K562 (cell line): ENCODE measurements at regions not wholly inside any gene's neighbourhood (a gene's known extent, or its start where the extent isn't known, plus 50 kb on each side); places are given as distances from the start of the nearest gene placed in this dataset.

ENCODE experiments used
- BCLAF1 ChIP-seq, 2 experiments: fragments of 450-650 bp in 1 of 2; IDR thresholded peaks; 2 replicates each; pipeline ENCODE4 v1.6.1; 2011 to 2017; ENCODE audit warnings: low read depth in 2 of 2, antibody characterized with exemption in 1 of 2, borderline replicate concordance in 1 of 2, low read length in 1 of 2, mild to moderate bottlenecking in 1 of 2, mixed read lengths in 1 of 2; ENCODE audit not compliant: control insufficient read depth in 1 of 2
- ELF2 ChIP-seq: fragments of 250-450 bp; sonication (Bioruptor Pico); IDR thresholded peaks from 2 replicates; pipeline ENCODE4 v1.5.0; 2021; ENCODE audit warnings: mild to moderate bottlenecking
- FIP1L1 ChIP-seq: fragments of 200-400 bp; formaldehyde crosslinking; IDR thresholded peaks from 2 replicates; pipeline ENCODE4 v1.6.1; 2018; ENCODE audit warnings: mild to moderate bottlenecking, low read depth, low read length; ENCODE audit not compliant: poor library complexity, severe bottlenecking
- IFI16 ChIP-seq: fragments of 250-450 bp; sonication (Bioruptor Pico); IDR thresholded peaks from 2 replicates; pipeline ENCODE4 v2.1.2; 2022; ENCODE audit warnings: mild to moderate bottlenecking, inconsistent platforms
- IRF1 ChIP-seq: sonication (generic); formaldehyde crosslinking; IDR thresholded peaks from 2 replicates; pipeline ENCODE4 v1.8.0; 2022; ENCODE audit warnings: missing genetic modification reagents, mild to moderate bottlenecking, borderline replicate concordance
- MYC ChIP-seq, 2 experiments: fragments of 250-450 bp in 1 of 2; sonication (Bioruptor Pico) in 1 of 2; IDR thresholded peaks; 2 replicates each; pipeline versions ENCODE4 v1.5.1 to v1.6.1; 2012 to 2021; ENCODE audit warnings: low read depth in 2 of 2, borderline replicate concordance in 1 of 2, improper control_type of control experiment in 1 of 2, low read length in 1 of 2, mild to moderate bottlenecking in 1 of 2, moderate library complexity in 1 of 2
- NCOA2 ChIP-seq, 2 experiments: fragments of 450-650 bp; IDR thresholded peaks; 2 replicates each; pipeline ENCODE4 v1.6.1; 2018; ENCODE audit warnings: mild to moderate bottlenecking in 2 of 2, moderate library complexity in 1 of 2; ENCODE audit not compliant: partially characterized antibody in 2 of 2
- NR0B1 ChIP-seq: fragments of 450-650 bp; IDR thresholded peaks from one replicate; pipeline ENCODE4 v1.6.1; 2018; ENCODE audit warnings: mild to moderate bottlenecking, moderate library complexity; ENCODE audit not compliant: partially characterized antibody
- NR3C1 ChIP-seq: sonication (generic); formaldehyde crosslinking; IDR thresholded peaks from 2 replicates; pipeline ENCODE4 v1.8.1; 2022; ENCODE audit warnings: missing genetic modification reagents
- POLR2AphosphoS5 ChIP-seq: IDR thresholded peaks from 2 replicates; pipeline ENCODE4 v1.6.1; 2011; ENCODE audit warnings: mild to moderate bottlenecking, low read depth, low read length, moderate library complexity; ENCODE audit not compliant: control insufficient read depth, insufficient read depth
- RAD21 ChIP-seq, 2 experiments: fragments of 250-450 bp in 1 of 2; fragments of 450-650 bp in 1 of 2; sonication (Bioruptor Pico) in 1 of 2; formaldehyde crosslinking in 1 of 2; IDR thresholded peaks in 1 of 2; conservative IDR thresholded peaks in 1 of 2; 2 replicates each; pipeline versions ENCODE4 v1.4.0 to v1.8.0; 2020 to 2022; ENCODE audit warnings: mild to moderate bottlenecking in 2 of 2, moderate library complexity in 1 of 2
- RBBP5 ChIP-seq: fragments of 200-600 bp; sonication (generic); IDR thresholded peaks from 2 replicates; pipeline ENCODE4 v1.6.1; 2012; ENCODE audit warnings: borderline replicate concordance, mild to moderate bottlenecking, low read length, control low read depth, inconsistent platforms; ENCODE audit not compliant: insufficient read depth, poor library complexity, severe bottlenecking
- SIN3B ChIP-seq: fragments of 450-650 bp; IDR thresholded peaks from 2 replicates; pipeline ENCODE4 v1.6.1; 2017; ENCODE audit warnings: low read depth, mild to moderate bottlenecking, moderate library complexity
- SMARCA4 ChIP-seq: fragments of 450-650 bp; IDR thresholded peaks from 2 replicates; pipeline ENCODE4 v1.6.1; 2016
- ZBED1 ChIP-seq: IDR thresholded peaks from 2 replicates; pipeline ENCODE4 v1.6.1; 2014
- ZFP36 ChIP-seq: fragments of 150-350 bp; IDR thresholded peaks from 2 replicates; pipeline ENCODE4 v1.6.1; 2018; ENCODE audit warnings: low read length, low read depth; ENCODE audit not compliant: partially characterized antibody
- ZNF277 ChIP-seq: fragments of 250-450 bp; sonication (Bioruptor Pico); IDR thresholded peaks from 2 replicates; pipeline ENCODE4 v1.8.0; 2022; ENCODE audit warnings: inconsistent platforms, mild to moderate bottlenecking, moderate library complexity, borderline replicate concordance
- ZNF311 ChIP-seq: fragments of 250-450 bp; sonication (Bioruptor Pico); IDR thresholded peaks from 2 replicates; pipeline ENCODE4 v1.4.0; 2020; ENCODE audit warnings: mild to moderate bottlenecking, moderate library complexity
- ZNF699 ChIP-seq: fragments of 250-450 bp; sonication (Bioruptor Pico); IDR thresholded peaks from 2 replicates; pipeline ENCODE4 v1.8.0; 2021; ENCODE audit warnings: mild to moderate bottlenecking, moderate library complexity; ENCODE audit not compliant: insufficient replicate concordance

- TF ChIP-seq SIN3B (no peak), ELF2 (no peak), ZNF311 (CRISPR knock-in tag) (0 out of 2 replicates have a peak, but pooled peaks have one; percentile 10), NCOA2 (IDR thresholded peaks at IDR 0.05; ENCODE audit: partially characterized antibody in 2 of 2) (no peak), RAD21 (CRISPR knock-in tag; conservative IDR thresholded peaks at IDR 0.05 in 1 of 2, IDR thresholded peaks at IDR 0.05 in 1 of 2) (peak in 1 of 2 experiments; percentile 22; a peak in 2 of 4 replicates), ZNF277 (CRISPR knock-in tag) (no peak), SMARCA4 (no peak; the same call in 1 of the 2 replicates), BCLAF1 (IDR thresholded peaks at IDR 0.05; ENCODE audit: borderline replicate concordance in 1 of 2, control insufficient read depth in 1 of 2, low read depth in 2 of 2, low read length in 1 of 2) (no peak), RBBP5 (no peak), IRF1 (CRISPR knock-in tag) (no peak), ZBED1 (no peak), POLR2AphosphoS5 (no peak), MYC (IDR thresholded peaks at IDR 0.05; ENCODE audit: low read depth, low read length) (peak; percentile 40), MYC (CRISPR knock-in tag; IDR thresholded peaks at IDR 0.05; ENCODE audit: borderline replicate concordance, low read depth) (no peak), ZNF699 (CRISPR knock-in tag) (no peak), NR3C1 (CRISPR knock-in tag) (no peak), IFI16 (CRISPR knock-in tag) (no peak), ZFP36 (no peak), FIP1L1 (no peak), NR0B1 (no peak)
These were observed 67.4 kb downstream of the TNP1 start (continued) for GRCh38 chr2:216792222-216793021.
